ENCODE measurements at regions not wholly inside any gene's neighbourhood (a gene's known extent, or its start where the extent isn't known, plus 50 kb on each side); places are given as distances from the start of the nearest gene placed in this dataset.
"Not testable (repeated sequence)": the region's sequence is repeated elsewhere in the genome, so short reads cannot be mapped to it uniquely, and the experiment has no call there.

DNA sequence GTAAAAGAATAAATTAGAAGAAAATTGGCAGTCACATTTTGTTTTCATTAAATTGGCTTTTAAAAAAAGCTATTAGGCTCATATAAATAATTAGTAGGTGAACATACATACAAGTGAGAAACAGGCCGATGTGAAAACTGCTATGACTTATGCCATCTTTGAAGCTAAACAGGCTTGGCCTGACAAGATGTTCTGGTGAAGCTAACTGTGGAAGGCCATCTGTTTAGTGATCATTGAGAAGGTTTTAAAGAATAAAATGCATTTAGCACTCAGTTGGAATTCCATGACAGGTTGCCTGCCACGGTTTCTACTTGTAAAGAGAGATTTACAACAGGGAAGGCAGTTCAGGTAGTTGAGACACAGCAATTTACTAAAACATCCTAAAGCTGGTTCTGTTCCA, 264.0 kb upstream of the AGTR1 start:
- DNase-seq: no peak

DNA sequence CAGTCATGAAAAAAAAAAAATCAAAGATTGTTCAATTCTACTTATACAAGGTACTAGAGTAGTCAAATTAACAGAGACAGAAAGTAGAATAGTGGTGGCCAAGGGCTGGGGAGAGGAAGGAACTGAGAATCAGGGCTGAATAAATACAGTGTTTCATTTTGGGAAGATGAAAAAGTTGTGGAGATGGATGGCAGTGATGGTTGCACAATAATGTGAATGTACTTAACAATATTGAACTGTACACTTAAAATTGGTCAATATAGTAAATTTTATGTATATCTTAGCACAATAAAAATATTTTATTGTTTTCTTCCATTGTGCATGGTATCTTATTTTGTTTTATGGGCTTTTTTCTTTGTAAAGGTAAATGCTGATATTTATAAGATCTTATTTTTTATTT, 262.2 kb upstream of the AGTR1 start:
- DNase-seq: no peak

DNA sequence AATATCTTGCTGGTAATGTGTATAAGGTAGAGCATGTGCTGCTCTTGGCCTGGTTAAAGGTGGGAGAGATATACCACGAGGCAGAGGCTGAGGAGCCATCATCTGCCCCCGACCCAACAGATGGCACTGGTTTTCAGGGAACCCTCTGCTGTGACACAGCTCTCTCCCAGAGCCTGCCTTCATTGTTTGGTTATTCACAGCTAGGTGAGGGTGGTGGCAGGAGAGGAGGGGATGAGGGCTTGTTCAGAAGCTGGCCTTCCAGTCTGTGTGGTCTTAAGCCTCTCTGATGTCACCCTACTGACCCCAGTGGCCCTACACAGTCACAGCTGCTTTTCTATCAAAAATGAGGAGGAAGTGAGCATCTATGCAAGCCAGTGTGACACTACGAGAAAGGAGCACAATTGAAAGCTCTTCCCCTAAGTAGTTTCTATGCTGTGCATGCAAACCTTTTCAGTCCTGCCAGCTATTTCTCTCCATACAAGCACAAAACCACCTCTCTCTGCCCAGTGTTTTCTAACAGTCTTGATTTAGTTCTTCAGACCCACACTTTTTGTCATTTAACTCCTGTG, 258.4 kb upstream of the AGTR1 start:
- DNase-seq: no peak

DNA sequence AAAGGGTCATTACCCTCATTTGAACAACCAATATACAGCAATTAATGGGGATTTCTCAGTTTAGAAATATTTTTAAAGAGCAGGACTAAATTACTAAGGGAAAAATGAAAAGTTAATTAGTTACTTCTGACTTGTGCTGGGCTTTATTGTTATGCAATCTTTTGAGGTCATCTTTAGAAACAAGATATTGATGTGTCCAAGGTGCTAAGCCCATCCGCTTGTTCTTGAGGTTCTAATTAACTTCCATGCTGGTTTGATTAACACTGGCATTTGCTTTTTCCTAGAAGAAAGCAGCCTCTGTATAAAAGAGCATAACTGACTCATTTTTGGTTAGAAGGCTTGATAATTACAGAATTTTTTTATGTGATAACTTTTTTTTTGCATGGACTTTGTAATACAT, 256.5 kb upstream of the AGTR1 start:
- DNase-seq: no peak

DNA sequence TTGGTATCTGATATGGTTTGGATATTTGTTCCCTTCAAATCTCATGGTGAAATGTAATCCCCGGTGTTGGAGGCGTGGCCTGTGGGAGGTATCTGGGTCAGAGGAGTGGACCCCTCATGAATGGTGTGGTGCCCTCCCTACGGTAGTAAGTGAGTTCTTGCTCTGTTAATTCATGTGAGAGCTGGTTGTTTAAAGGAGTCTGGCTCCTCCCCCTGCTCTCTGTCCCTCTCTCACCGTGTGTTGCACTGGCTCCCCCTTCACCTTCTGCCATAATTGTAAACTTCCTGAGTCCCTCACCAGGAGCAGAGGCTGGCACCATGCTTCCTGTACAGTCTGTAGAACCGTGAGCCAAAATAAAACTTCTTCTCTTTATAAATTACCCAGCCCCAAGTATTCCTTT, 246.9 kb upstream of the AGTR1 start:
- no peak for DNase-seq

DNA sequence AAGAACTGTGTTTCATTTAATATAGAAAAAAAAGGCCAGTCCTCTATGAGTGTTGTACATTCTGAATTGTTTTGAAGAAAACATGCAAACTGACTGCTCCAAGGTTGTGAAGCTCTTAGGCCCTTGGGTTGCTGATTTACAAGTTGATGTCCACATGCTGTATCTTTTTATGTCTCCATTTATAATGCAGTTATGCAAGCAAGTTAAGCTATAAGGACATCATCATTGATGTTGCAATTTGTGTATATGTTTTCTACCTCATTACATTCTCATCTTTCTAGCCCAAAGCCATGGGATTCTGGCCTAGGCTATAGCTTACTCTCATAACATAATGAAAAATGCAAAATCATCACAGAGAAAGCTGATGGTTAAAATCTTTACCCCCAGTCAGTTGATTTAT, 245.7 kb upstream of the AGTR1 start:
- no peak for DNase-seq

DNA sequence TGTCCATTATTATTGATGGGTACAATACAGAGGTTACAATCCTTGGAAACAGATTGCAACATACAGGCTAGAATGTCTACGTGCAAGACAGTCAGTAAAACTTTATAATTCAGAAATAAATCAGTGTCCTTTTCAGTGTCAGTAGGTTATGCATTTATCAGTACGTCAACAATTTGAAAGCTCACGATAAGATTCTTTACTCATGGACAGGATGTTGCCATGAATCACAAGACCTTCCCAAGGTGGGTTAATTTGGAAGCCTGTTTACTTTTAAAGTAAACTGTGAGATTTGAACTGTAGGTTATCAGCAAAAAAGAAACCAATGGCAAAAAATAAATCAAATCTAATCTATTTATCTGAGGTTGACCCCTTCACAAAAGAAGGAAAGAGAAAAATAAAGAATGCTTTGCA, 243.9 kb upstream of the AGTR1 start:
- DNase-seq: no peak

DNA sequence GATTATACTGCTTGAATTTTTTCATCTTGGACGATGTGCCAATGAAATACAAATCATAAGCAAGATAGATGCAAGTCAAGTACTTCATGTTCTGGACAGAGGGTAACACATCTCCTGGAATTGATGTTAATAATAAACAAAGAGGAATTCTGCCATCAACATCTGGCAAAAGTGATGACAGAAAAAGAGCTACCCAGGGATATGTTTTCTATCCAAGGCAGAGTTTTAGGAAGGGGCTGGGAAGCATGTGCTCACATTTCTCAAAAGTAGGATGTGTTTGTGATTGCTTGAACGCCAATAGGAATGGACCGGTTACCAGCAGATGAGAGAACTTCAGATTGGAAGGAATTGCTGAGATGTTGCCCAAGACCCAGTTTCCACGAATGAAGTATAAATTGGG, 242.6 kb upstream of the AGTR1 start:
- DNase-seq: no peak

DNA sequence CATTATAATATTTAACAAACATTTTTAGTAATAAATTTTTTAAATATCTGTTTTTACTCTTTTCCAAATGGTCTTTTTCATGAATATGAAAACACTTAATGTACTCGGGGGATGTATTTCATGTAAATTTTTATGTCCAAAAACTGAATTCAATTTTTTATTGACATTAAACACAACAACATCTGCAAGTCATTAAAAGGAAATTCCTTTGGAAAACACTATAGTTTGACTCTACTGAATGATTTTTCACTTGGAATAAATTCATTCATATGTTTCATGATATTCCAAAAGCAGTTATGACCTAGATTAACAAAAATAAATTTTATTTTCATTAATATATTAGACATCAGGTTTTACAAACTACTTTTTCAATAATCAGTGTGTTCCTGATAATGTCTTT, 239.8 kb upstream of the AGTR1 start:
- no peak for DNase-seq

DNA sequence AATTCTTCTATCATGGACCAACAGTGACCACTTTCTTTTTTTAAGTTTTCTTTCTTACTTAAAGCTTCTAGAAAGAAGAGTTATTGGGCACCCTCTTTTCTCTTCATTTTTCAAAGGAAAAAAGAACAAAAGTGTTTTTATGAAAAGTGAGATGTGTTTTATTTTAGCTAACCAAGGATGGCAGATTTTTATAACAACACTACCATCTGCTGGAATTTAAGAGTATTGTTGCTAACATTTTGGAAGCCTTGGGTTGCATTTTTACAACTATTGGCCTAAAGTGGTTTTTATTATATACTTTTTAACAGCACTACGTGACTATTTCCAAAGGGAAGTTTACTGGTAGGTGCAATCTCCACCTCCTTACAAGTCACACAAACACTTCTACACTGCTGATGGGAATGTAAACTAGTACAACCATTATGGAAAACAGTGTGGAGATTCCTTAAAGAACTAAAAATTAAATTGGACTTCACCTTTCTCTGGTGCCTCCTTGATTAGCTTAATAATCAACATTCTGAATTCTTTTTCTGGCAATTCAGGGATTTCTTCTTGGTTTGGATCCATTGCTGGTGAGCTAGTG, 237.7 kb upstream of the AGTR1 start:
- DNase-seq: no peak

DNA sequence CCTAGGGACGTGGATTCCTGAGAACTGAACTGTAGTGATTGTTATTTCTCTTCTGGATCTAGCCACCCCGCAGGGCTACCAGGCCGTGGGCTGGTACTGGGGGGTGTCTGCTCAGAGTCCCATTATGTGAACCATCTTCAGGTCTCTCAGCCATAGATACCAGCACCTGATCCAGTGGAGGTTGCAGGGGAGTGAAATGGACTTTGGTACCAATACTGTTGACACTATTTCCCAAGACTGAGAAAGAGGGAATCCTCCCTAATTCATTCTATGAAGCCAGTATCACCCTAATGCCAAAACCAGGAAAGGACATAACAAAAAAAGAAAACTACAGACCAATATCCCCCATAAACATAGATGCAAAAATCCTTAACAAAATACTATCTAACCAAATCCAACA, 237.0 kb upstream of the AGTR1 start:
- DNase-seq: no peak

DNA sequence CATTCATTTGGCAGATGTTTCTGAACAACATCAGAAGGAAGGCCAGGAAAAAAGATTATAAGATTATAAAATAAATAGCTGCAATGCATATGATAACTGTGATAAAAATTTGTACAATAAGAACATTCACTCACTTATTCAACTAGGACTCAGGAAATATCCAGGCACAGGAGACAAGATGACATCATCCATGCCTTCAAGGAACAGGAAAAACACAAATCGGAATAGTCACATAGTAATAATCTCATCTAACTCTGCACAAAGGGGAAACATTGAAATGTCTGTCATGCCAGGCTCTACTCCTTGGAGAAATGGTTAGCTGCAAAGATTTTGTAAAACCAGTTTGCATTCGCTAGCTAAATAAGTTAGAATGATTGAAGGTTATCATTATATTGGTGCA, 233.5 kb upstream of the AGTR1 start:
- no peak for DNase-seq

DNA sequence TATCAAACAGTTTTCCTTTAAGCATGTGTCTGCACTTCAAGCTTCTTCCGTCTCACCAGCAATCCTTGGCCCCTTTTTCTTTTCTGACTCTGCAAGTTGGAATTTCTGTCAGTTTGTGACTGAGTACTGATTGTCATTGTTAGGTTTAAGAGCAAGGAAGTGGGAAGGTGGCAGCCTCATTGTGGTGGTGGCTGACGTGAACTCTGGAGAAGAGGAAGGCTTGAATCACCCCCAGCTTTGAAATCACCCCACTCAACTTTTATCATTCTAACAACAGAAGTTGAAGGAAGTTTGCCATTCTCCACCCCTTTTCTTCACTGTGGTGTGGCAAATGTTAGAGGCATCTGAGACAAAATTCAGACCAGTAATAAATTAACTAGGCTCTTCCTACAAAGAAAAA, 231.6 kb upstream of the AGTR1 start:
- DNase-seq: no peak

DNA sequence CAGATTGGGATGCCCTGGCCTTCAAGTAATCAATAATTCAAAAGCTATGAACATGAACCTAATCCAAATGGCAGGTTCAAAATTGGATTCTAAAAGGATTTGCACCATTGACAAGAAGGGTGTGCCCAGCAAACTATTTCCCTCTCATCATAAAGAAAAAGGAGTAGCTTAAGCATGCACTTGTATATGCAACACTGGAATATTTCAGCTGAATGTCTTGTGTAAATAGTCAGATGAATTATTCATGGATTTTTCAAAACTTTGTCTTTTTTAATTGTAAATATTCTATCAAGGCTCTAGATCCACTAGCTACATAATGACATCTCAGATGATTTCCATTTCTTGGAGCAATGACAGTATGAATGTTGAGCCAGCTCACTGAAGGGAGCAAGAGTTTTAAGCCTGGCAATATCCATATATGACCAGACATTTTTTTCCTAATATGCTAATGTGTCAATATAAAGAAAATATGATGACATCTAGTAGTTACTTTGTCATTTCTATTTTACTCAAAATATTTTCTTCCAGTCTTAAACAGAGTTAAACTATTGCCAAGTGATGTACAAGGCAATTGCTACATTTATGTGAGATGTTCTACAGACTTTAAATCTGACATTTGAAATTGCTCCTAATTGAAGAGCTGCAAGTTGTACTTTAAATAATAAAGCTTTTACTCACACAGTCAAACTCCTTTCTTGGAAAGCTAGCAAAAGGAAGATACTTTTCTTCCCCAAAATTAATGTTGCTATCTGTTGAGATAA, 230.5 kb upstream of the AGTR1 start:
- no peak for DNase-seq

DNA sequence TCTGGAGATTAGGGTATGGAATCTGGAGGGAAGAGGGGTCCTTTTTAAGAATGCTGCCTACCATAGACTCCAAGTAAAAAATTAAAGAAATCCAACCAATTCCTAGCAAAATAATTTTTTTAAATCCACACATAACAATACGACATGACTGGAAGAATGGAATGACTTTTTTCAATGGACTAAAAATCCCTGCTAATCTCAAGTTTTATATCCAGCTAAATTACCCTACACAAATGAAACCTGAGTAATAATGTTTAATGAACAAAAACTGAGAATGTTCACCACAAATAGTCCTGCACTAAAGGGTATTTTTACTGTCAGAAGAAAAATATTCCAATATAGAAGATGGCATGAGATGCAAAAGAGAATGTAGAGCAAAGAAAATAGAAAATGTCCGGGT, 220.3 kb upstream of the AGTR1 start:
- no peak for DNase-seq

DNA sequence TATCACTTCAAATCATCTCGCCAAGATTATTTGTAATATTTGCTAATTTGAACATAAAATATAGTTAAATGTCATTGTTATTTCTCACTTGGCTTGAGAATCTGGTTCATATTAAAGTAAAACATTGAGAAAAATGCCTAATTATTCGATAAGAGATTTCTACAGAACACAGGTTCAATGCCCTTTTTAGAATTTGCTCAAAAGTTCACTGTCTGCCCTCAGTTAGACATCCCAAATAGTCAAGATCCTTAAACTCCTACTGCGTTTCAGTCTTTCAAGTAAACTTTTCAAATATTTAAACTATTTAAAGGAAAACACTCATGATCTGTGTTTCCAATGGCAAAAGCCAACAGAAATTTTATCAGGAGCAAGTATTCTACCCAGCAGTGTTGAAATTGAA, 204.1 kb upstream of the AGTR1 start:
- DNase-seq: no peak

DNA sequence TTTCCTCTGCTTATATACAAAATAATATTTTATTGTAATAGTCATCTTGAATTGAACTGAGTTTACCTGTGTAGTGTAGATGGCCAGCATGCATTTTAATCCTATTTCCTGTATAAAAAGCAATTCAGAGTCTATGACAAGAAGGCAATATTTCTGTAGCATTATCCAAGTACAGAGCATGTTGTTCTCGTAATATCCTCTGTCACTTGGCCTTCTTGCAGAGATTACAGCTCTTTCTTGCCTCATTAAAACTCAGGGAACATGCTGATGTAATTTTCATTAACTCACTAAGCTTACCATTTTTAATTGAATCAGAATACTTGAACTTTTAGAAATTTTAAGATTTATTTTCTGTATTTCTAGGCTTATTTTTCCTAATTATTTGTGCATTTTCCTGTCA, 203.3 kb upstream of the AGTR1 start:
- no peak for DNase-seq

DNA sequence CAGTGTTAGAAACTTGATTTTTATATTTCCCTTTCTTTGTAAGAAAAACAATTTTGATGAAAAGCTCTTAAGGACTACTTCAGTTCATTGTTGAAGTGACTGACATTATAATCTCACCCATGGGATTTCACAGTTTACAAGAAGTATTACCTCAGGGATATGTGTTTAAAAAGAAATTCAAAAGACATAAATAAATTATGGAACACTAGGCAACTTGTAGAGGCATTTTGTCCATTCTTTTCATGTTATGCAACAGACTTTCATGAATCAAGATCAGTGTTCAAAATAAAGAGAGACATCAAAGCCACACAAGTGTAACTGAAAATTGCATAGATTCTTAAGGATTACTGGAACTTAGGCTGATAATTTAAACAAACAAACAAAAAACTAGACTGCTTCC, 196.8 kb upstream of the AGTR1 start:
- DNase-seq: no peak

DNA sequence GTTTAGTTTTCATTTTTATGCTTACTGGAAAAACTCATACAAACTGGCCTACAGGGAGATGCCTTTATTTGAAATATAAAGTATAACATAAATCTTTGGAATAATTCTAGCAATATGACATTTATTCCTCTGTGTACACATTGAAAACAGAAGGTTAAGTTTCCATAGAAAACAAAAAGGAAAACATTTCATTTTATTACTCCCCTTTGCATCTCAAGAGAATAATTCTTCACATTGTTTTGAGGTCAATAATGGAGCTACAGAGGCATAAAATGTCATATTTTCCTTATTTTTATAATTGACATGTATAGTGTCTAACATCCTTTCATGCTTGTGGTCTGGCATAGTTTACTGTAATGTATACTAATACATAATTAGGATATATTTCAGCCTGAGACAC, 187.6 kb upstream of the AGTR1 start:
- DNase-seq: no peak

DNA sequence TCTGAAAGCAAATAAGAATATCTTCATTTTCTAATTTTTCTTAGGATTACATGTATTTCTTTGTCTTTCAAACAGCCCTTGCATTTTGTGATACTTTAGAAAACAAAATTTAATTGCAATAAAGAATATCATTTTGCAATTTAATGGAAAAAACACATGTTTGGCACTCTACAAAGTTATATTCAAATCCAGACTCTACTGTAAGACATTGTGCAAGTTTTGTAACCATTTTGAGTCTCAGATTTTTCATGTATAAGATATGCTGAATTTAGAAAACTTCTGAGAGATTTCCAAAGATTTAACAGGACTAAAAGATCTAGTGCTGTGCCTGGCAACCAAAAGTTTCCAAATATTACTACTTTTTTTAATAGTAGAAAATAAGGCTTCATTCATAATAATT, 187.1 kb upstream of the AGTR1 start:
- DNase-seq: no peak

DNA sequence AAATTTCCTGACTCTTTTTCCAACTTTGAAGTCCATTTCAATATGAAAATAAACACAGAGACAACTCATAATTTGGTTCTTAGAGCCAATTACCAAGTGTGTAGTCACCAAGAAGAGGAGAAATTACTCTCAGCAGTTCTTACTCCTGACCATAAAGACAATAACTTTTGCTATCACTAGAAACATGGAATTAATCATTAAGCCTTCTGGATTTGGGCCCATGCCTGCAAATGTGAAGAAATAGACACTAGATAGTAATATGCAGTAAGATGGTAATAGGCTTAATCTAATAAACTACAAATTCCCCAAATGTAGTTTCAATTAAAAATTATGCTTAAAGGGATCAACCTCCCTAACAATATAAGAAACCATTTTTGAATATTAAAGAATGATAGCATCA, 185.1 kb upstream of the AGTR1 start:
- no peak for DNase-seq

DNA sequence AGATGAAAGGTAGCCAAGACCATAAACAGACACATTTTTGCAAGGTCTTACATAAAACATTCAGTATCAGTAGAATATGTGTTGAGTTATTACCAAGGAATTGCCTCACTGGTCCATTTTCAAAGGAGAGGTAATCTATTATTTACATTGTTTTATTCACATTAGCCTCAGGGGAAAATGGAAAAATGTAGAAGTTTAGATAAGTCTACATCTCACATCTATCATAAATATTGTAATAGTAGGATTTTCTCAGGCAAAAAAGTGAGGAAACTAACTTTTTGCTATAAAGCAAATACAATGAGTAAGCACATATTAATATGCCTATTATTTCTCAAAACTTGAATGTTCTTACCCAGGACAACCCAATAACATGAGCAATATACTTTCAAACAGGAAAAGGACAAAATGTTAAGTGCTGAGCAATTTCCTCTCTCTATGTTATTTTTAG, 184.6 kb upstream of the AGTR1 start:
- DNase-seq: no peak

DNA sequence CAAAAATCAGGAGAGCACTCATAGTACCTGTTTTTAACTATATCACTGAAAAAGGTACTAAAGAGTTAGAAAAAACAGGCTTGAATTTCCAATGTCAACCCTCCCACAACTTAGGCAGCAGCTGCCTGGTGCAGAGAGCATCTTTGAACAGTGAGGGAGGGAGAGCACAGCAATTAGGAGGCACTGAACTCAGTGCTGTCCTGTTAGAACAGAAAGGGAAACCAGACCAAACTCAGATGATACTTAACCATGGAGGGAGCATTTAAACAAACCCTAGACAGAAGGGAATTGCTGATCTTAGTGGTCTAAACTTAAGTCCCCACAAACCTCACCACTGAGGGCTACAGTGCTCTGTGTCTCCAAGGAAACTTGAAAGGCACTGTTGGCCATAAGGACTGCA, 179.2 kb upstream of the AGTR1 start:
- no peak for DNase-seq

DNA sequence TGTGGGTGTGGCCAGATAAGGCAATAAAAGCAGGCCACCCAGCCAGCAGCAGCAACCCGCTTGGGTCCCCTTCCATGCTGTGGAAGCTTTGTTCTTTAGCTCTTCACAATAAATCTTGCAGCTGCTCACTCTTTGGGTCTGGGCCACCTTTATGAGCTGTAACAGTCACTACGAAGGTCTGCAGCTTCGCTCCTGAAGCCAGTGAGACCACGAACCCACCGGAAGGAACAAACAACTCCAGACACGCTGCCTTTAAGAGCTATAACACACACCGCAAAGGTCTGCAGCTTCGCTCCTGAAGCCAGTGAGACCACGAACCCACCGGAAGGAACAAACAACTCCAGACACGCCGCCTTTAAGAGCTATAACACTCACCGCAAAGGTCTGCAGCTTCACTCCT, 172.1 kb upstream of the AGTR1 start:
- DNase-seq: not testable (repeated sequence)

DNA sequence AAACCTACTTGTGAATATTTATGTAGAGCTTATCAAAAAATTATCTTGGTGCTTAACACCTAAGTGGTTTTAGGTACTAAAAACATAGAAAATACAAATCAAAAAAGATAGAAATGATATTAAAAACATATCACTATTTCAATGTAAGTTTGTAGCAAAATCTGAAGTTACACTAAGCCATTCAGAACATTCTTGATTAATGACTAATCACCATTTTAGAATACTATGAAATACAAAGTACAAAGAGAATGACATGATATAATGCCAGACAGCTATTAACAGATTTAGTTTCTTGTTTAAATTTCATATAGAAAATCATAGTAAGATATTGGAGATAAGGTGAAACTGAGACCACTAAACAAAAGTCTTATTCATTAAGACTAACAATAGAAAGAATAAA, 169.7 kb upstream of the AGTR1 start:
- DNase-seq: no peak
